Muscle of leg (tissue), 3 donors: ENCODE measurements at regions not wholly inside any gene's neighbourhood (a gene's known extent, or its start where the extent isn't known, plus 50 kb on each side); places are given as distances from the start of the nearest gene placed in this dataset.
"Not testable (repeated sequence)": the region's sequence is repeated elsewhere in the genome, so short reads cannot be mapped to it uniquely, and the experiment has no call there.

Experiments used
- DNase-seq: peaks from one replicate; pipeline ENCODE4 v3.0.0; 2013
- H3K27ac ChIP-seq: one replicate; pipeline ENCODE4 v1.5.1; 2013; ENCODE audit warnings: mild to moderate bottlenecking, low read length, control low read depth
- H3K27me3 ChIP-seq: one replicate; pipeline ENCODE4 v1.6.1; 2013; ENCODE audit warnings: low read length; ENCODE audit not compliant: control insufficient read depth, insufficient read depth
- H3K36me3 ChIP-seq: one replicate; pipeline ENCODE4 v1.6.1; 2013; ENCODE audit warnings: low read length; ENCODE audit not compliant: control insufficient read depth, insufficient read depth
- H3K4me1 ChIP-seq: one replicate; pipeline ENCODE4 v1.6.1; 2013; ENCODE audit warnings: low read length; ENCODE audit not compliant: control insufficient read depth, insufficient read depth
- H3K4me3 ChIP-seq: one replicate; pipeline ENCODE4 v1.5.1; 2013; ENCODE audit warnings: low read length, control low read depth
- H3K9me3 ChIP-seq: replicated peaks from 2 replicates; pipeline ENCODE4 v1.6.1; 2013; ENCODE audit warnings: low read depth, low read length; ENCODE audit not compliant: control insufficient read depth
- WGBS: methylation state at CpG from one replicate; pipeline ENCODE4 v1.1.5; 2013; ENCODE audit warnings: missing lambda C conversion rate; ENCODE audit not compliant: insufficient coverage; 5-methylcytosine and 5-hydroxymethylcytosine counted together

DNA sequence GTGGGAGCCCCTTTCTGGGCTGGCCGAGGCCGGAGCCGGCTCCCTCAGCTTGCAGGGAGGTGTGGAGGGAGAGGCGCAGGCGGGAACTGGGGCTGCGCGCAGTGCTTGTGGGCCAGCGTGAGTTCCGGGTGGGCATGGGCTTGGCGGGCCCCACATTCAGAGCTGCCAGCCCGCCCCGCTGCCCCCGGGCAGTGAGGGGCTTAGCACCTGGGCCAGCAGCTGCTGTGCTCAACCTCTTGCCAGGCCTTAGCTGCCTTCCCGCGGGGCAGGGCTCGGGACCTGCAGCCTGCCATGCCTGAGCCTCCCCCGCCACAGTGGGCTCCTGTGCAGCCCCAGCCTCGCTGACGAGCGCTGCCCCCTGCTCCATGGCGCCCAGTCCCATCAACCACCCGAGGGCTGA is 136.9 kb upstream of the JADE1 start:
- WGBS = 97% methylated on average over 9 of the region's 22 CpGs
- not testable (repeated sequence) for H3K9me3 ChIP-seq, H3K36me3 ChIP-seq, H3K4me3 ChIP-seq, DNase-seq, H3K4me1 ChIP-seq, H3K27me3 ChIP-seq, H3K27ac ChIP-seq

DNA sequence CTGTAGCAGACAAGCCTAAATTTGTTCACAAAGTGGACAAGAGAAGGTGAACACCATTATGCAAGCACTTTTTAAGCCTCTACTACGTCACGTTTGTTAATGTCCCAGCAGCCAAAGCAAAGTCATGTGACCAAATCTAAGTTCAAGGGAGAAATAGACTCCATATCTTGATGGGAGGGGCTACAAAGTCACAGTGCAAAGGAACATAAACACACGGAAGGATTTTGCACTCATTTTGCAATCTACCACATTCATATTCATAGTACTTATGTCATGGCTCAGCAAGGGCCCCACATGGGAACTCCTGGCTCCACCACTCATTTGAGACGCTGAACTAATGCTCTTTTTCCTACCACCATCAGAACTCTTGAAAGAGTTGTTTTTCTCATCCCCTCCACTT is 139.0 kb upstream of the JADE1 start:
- no peak overlapping the region for H3K4me3 ChIP-seq
- H3K27me3 ChIP-seq = no peaks in the 10 kb centered on the region
- no peaks in the 10 kb centered on the region for H3K4me1 ChIP-seq
- no peaks in the 10 kb centered on the region for H3K36me3 ChIP-seq
- H3K27ac ChIP-seq = no peak overlapping the region
- DNase-seq = no peak
- WGBS = 36% methylated on average over 2 of the region's 4 CpGs
- no peaks in the 10 kb centered on the region for H3K9me3 ChIP-seq

DNA sequence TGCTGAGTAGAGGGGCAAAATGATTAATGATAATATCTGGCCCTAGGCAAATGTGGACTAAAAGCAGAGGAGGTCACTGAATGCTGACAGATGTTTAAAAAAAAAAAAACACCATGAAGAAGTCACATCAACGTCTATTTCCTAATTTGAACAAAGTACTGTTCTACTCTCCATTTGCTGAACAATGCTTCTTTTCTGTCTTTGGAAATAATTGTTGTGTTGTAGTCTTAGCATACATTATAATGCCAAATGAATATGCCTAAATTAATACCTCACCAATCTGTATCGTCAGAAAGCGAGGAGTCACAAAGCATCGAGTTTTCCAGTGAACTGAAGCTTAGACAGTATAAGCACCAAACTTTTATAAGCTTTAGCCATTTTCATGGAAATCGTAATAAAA is 140.9 kb upstream of the JADE1 start:
- Histone ChIP-seq H3K4me3 (no peak overlapping the region), H3K27me3 (no peaks in the 10 kb centered on the region), H3K27ac (no peak overlapping the region), H3K9me3 (no peaks in the 10 kb centered on the region), H3K36me3 (no peaks in the 10 kb centered on the region), H3K4me1 (no peaks in the 10 kb centered on the region)
- no CpG with 5 or more reads among the region's 5 CpGs for WGBS
- no peak for DNase-seq

DNA sequence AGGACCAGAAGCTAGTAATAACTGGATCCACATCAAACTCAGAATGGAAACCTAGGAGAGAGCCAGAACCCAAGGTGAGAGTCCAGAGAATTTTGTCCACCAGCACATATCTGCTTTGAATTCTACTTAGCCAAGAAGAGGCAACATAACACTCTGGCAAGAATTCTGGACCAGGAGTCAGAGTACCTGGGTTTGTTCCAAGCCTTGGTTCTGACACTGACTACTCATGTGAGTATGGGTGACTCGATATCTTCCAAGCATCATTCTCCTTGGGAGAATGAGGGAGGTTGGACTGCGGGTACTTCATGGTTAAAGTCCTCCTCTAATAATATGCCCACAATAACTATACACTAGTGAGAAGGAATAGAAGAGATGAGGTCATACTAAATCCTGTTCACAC is 144.0 kb upstream of the JADE1 start:
- Histone ChIP-seq H3K27ac (no peak overlapping the region), H3K4me3 (no peak overlapping the region), H3K4me1 (no peaks in the 10 kb centered on the region), H3K36me3 (no peaks in the 10 kb centered on the region), H3K9me3 (no peaks in the 10 kb centered on the region), H3K27me3 (no peaks in the 10 kb centered on the region)
- no CpG with 5 or more reads among the region's 2 CpGs for WGBS
- no peak for DNase-seq

DNA sequence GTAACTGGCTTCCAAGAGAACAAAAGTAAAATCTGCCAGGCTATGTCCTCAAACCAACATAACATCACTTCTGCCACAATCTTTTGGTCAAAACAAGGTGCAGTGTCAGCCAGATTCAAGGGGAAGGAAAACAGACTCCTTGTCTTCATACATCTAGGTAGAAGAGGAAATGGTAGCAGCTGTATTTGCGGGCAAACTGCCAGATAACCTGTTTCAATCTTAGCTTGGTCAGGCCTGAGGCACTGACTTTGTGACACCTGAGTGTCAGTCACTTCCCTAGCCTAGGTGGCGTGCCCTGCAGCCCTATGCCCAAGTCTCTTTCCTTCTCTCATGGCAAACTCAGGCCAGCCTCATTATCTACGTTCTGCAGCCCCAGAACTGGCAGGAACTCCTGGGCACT is 146.2 kb upstream of the JADE1 start:
- Histone ChIP-seq H3K4me3 (no peak overlapping the region), H3K9me3 (no peaks in the 10 kb centered on the region), H3K4me1 (peaks cover 4% of the 10 kb centered on the region), H3K27ac (no peak overlapping the region), H3K36me3 (no peaks in the 10 kb centered on the region), H3K27me3 (no peaks in the 10 kb centered on the region)
- 80% methylated on average over 3 of the region's 3 CpGs for WGBS
- no peak for DNase-seq

DNA sequence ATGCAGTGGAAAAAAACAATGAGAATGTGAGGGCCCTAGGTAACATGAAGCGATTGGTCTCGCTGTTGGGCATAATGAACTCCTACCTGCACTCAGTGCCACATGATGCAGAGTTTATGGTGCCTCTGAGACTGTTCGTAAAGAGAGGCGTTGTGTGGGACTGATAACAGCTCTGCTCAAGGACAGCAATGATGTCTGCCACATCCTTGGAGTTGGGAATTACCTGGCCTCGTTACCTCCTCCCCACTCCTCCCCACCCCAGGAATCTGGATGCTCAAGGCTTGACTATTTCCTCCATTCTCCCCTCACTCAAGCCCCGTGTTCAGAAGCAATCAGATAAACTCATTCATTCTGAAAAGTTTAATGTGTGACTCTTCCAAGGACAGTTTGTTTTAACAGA is 148.0 kb upstream of the JADE1 start:
- Histone ChIP-seq H3K36me3 (no peaks in the 10 kb centered on the region), H3K9me3 (no peaks in the 10 kb centered on the region), H3K27ac (no peak overlapping the region), H3K27me3 (no peaks in the 10 kb centered on the region), H3K4me3 (no peak overlapping the region), H3K4me1 (peaks cover 8% of the 10 kb centered on the region)
- WGBS = 83% methylated on average over 3 of the region's 6 CpGs
- DNase-seq = no peak

DNA sequence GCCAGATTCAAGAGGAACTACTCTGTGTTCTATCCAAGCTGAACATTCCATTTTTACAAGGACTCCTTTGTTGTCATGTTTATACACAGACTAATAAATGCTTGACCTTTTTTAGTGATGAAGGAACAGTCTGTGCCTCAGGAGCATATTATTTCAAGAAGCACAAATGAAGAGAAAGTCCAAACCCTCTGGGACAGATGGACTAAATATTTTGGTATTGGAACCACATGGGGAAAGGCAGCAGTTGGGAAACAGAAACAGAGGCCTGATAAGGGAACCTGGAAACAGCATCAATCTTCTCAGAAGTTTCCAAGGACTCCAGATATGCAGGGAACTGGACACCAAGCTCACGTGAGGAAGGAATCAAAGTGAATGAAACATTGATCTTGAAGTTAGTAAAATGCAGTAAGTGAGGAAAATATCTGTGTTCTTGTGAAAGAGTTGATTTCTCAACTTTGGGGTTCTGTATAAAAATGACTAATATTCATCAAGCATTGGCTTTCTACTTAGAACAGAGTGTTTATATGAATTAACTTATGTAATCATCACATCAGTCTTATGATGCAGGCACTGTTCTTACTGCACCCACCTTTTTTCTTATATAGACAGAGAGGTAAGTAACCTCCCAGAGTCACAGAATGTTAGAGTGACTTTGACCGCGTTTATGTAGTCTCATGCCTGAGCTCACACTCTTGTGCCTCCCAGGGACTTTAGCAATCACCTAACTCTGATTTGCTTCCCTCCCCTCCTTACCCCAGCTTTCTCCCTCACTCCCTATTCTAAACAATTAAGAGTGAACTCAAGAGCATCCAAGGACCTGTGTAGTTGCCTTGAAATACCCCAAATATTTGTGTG is 148.9 kb upstream of the JADE1 start:
- Histone ChIP-seq H3K9me3 (no peaks in the 10 kb centered on the region), H3K4me3 (no peak overlapping the region), H3K27ac (no peak overlapping the region), H3K4me1 (peaks cover 8% of the 10 kb centered on the region), H3K27me3 (no peaks in the 10 kb centered on the region), H3K36me3 (no peaks in the 10 kb centered on the region)
- 85% methylated on average over 3 of the region's 3 CpGs for WGBS
- peak; percentile 43 for DNase-seq

DNA sequence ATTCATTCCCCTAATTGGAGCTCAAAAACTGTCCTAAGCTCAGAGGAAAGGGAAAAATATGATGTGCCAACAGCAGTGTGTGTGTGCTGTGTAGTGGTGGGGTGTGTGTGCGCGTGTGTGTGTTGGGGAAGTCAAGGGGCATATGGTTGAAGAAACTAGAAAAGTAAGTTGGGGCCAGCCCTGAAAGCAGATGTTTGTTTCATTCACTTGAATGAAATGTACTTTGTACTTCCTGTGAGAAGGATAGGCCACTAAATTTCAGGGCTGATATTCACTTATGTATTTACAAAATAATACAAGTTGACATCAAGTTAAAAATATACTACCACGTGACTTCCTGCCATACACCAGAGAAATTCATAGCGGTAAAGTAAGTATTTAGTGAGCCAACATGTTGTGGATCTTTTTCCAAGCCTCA is 151.3 kb upstream of the JADE1 start:
- no peaks in the 10 kb centered on the region for H3K36me3 ChIP-seq
- H3K9me3 ChIP-seq = peaks cover 7% of the 10 kb centered on the region
- 27% methylated on average over 2 of the region's 4 CpGs for WGBS
- H3K27ac ChIP-seq = peak overlapping the region; percentile 73
- DNase-seq = peak; percentile 93
- no peaks in the 10 kb centered on the region for H3K27me3 ChIP-seq
- H3K4me3 ChIP-seq = no peak overlapping the region
- peaks cover 13% of the 10 kb centered on the region for H3K4me1 ChIP-seq

DNA sequence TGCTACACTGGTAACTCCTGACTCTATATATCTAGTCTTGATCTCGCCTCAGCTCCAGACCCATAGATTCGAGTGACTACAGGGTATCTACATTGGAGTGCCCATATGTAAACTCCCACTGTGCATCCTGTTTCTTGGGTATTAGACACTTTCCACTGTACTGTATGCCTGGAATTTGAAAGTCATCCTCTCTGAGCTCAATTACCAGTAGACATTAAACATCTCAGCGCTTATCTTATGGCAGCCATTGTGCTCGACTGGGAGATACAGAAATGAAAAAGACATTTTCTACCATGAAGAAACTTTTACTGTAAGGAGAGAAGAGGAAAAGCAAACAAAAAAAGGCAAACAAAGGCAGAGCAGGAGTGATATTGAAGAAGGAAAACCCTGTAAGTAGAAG is 151.9 kb upstream of the JADE1 start:
- H3K27ac ChIP-seq = peak overlapping the region; percentile 73
- DNase-seq = no peak
- H3K27me3 ChIP-seq = no peaks in the 10 kb centered on the region
- peaks cover 13% of the 10 kb centered on the region for H3K4me1 ChIP-seq
- WGBS = 100% methylated on average over 2 of the region's 4 CpGs
- H3K36me3 ChIP-seq = no peaks in the 10 kb centered on the region
- H3K9me3 ChIP-seq = peaks cover 7% of the 10 kb centered on the region
- no peak overlapping the region for H3K4me3 ChIP-seq

DNA sequence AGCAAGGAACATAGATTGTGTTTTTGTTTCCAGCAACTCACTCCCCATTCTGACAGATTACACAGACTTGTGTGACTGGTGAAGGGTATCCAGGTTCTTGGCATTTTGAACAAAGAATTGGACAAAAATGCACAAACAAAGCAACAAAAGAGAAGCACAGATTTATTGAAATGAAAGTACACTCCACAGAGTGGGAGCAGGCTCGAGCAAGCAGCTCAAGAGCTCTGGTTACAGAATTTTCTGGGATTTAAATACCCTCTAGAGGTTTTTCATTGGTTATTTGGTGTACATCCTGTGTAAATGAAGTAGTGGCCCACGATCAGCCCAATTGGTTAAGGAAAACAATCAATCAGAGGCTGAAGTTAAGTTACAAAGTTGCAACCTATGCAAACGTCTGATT is 155.0 kb upstream of the JADE1 start:
- DNase-seq = no peak
- Histone ChIP-seq H3K36me3 (no peaks in the 10 kb centered on the region), H3K4me1 (peaks cover 13% of the 10 kb centered on the region), H3K27me3 (no peaks in the 10 kb centered on the region), H3K4me3 (no peak overlapping the region), H3K9me3 (peaks cover 7% of the 10 kb centered on the region), H3K27ac (no peak overlapping the region)
- 84% methylated on average over 3 of the region's 3 CpGs for WGBS
